ENCODE measurements at regions not wholly inside any gene's neighbourhood (a gene's known extent, or its start where the extent isn't known, plus 50 kb on each side); places are given as distances from the start of the nearest gene placed in this dataset.

GRCh38 chr4:104129243-104129642 lies 365.5 kb downstream of the CXXC4 start:
- TF ChIP-seq, protein P1, sequence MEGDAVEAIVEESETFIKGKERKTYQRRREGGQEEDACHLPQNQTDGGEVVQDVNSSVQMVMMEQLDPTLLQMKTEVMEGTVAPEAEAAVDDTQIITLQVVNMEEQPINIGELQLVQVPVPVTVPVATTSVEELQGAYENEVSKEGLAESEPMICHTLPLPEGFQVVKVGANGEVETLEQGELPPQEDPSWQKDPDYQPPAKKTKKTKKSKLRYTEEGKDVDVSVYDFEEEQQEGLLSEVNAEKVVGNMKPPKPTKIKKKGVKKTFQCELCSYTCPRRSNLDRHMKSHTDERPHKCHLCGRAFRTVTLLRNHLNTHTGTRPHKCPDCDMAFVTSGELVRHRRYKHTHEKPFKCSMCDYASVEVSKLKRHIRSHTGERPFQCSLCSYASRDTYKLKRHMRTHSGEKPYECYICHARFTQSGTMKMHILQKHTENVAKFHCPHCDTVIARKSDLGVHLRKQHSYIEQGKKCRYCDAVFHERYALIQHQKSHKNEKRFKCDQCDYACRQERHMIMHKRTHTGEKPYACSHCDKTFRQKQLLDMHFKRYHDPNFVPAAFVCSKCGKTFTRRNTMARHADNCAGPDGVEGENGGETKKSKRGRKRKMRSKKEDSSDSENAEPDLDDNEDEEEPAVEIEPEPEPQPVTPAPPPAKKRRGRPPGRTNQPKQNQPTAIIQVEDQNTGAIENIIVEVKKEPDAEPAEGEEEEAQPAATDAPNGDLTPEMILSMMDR (conservative IDR thresholded peaks at IDR 0.05; ENCODE audit: low read length): no peak
- TF ChIP-seq EZH2phosphoT487 (IDR thresholded peaks at IDR 0.05; ENCODE audit: borderline replicate concordance, low read depth, low read length): no peak

Data from OCI-LY7 (cell line).